NCI-H2227 (cell line): ENCODE measurements at regions not wholly inside any gene's neighbourhood (a gene's known extent, or its start where the extent isn't known, plus 50 kb on each side); places are given as distances from the start of the nearest gene placed in this dataset.

Experiments
- DNase-seq: peaks from one replicate; lab custom pipeline; 2025; ENCODE audit not compliant: unreplicated experiment; lab: John Stamatoyannopoulos, UW

DNA sequence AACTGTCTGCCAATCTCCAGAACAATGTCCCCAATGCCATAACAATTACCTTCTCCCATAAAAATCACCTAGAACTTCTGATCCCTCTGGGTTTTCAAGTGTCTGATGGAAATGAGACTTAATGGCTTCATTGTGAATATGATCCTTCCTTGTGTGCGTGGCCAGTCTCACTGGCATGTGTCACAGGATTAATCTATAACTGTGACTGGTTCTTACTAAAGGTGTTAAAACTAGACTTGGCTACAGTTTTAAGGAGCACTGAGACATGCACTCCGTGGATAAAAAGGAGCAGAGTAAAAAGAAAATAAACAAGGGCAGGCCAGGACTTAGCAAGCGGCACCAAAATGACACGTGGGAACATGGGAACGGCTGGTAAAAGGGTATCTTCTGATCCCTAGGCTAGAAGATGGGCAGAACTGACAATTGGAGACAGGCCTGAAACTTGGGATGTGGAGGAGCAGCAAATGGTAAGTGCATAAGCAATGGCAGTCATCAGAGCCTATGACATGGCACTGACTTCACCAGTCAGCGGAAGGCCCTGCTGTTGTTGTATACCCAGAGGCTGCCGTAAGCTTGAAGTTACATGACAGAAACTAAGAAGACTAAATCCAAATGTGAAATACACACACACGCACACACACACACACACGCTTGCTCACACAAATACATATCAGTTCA, 256.6 kb upstream of the NOCT start:
- DNase-seq = no peak

DNA sequence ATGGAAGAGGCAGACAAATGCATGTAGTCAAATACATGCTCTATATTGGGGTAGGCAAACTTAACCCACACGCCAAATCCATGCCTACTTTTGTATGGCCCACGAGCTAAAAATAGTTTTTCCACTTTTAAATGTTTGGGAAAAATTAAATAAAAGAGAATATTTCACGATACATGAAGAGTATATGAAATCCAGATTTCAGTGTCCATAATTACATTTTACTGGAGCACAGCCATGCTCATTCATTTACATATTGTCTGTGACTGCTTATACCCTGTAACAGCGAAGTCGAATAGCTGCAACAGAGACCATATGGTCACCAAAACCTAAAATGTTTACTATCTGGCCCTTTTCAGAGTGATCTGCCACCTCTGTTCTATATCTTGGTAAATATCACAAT, 257.4 kb upstream of the NOCT start:
- no peak for DNase-seq

DNA sequence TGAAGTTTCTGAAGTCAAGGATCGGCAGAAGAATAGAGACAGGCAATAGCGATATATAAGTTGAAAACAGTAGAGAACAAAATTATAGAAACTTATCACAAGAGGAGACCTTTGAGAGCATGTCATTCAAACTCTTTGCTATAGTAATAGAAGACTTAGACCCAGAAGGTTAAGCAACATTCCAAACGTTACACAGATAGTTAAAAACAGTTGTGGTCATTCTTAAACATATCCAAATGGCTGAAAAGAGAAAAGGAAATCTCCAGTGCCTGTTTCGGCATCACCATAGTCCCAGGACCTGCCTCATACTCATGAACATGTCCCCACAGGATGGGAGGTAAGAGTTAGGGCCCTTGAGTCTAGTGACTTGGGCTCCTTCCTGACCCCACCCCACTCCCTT, 258.1 kb upstream of the NOCT start:
- no peak for DNase-seq

DNA sequence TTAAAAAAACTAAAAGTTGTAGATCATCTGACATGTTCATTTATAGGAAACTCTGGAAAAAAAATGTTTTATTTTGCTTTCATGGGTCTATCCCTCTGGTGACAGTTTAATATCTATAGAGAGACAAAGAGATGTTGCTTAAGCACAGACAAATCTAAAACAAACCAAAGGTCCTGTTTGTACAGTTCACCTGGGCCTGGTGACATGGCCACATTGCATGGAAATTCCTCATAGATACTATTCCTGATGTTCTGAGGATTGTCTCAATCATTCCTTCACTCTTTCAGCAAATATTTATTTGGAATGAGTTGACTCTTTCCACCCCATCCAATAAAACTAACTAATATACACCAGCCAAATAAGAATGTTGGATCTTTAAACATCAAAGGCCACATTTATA, 259.1 kb upstream of the NOCT start:
- DNase-seq = no peak

DNA sequence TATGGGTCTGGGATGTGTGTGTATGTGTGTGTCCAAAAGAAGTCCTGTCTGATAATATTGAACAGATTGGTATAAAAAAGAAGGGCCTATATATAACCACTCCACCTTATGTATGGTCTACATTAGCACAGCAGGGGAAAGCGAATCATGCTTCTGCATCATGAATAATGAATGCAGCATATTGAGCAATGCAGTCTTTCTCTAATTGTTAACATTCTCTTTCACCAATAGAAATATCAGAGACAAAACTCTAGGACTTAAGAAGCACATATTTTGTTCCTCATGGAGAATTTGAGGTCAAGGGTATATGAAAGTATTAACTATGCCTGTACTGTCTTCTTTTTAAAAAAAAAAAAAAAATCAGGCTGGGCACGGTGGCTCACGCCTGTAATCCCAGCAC, 264.3 kb upstream of the NOCT start:
- no peak for DNase-seq

DNA sequence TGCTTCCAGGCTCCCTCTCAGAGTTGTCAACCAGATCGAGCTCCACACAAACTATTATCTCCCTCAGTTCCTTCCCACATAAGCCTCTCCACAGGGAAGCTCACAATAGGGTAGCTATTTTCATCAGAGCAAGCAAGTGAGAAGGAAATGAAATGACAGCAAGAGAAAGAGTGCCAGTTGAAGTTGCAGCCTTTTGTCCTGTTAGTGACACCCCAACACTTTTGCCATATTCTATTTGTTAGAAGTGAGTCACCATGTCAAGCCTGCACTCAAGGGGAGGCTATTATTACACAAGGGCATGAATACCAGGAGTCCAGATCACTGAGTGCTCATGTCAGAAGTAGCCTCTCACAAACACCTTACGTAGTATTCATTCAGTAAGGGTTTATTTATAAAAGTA, 266.3 kb upstream of the NOCT start:
- DNase-seq = no peak

DNA sequence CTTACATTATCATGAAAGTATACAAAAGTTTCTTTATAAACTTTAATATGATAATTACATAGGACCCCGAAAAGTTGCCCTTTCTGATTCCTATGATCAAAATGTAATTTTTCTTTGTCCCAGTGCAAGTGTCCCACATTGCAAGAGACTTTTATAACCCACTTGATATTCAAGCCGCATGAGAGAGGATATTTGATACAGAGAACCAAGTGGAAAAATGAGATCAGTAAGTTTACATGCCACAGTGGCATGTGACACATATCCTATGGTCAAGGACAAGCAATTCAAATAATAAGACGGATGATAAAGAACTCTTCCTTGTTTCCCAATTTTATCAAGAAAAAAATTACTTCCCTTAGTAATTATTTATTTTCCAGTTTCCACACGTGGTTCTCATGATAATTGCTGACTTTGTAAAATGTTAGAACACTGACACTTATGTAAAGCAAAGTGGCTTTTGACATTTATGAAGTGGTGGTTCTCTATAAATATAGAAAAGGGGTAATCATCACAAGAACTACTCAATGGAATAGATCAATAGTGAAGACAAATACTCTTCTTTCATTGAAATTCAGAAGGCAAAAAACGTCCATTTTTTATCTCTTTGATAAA, 273.7 kb upstream of the NOCT start:
- no peak for DNase-seq

DNA sequence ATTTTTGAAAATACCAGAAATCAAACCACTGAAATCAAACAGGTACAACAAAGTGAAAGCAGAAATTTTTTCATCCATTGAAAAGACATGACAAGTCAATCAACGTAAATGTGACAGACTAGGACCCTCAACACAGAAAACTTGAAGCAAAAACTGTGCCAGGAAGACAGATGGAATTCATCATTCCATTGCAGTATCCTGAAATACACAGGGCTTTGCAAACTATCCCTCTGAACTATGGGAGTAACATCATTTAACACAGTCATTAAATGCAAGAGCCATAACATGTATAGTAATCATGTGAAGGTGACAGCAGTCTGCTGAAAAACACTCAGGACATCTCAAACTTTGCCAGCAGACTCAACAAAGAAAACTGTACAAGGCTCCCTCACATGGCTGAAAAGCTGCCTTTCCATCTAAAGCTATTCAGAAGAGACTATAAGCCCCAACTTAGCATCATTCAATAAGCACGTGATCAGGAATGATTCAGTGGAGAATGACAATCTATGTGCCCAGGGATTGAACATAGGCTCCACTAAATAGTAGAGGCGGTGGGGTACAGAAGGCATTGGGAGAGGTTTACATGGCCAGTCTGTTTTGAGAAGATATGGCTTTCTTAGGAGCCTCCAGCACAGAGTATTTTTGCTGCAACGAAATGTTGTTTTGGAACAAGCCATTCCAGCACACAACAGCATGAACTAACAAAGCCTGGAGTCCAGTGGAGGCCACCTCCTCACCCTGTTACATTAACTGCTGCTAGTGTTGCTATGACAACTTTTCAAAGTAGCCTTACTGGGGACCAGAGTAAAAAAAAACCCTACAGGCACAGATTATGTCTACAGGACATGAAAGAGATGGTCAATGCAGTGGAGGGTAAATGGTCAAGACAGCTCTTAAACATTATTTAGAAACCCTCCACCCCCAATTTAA, 274.5 kb upstream of the NOCT start:
- DNase-seq = no peak

DNA sequence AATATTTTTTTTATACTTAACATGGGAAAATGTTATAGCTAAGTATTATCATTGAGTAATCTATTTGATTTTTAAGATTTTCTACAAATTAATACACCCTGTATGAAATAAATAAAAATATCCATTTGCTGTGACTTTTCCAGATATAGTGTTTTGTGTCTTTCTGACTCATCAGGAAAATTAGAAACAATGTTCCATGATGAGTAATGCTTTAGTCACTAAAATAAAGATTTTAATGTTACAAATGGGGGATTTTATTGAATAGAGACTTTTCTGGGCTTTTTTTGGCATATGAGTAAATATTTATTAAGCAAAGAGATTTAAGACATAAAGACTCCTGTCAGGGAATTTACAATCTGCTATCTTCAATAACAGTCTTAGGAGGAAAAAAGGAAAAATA, 279.2 kb upstream of the NOCT start:
- no peak for DNase-seq

DNA sequence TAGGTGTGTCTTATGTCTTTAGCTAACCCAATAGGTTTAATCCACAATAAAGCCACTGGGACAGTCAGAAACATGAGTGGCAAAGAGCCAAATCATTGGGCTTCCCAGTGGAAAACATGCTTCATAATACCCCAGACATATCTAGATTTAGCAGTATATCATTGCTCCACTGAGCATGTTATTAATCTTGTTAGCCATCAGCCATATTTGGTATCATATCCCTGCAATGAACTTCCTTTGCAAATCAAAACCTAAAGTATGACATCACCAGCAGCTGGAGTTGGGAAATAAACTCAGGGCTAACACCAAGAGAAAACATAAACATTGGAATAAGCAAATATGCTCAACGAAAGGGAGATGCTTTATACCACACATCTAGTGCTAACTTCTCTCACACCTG, 280.8 kb upstream of the NOCT start:
- DNase-seq = no peak

DNA sequence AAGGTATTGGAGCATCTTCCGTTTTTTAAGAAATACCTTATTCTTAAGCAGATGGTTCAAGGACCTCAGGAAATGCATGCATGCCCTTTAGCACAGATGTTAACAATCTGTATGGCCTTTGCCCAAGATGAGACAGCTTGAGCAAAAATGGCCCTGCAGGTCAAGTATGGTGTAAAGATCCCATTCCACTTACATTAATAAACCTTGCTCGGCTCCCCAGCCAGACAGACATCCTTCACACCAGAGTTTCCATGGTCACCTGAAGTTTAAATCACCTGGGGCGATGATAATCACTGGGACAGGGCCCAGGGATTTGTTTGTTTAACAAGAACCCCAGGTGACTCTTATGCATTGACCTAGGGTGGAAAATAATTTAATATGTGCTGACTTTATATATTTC, 287.0 kb upstream of the NOCT start:
- DNase-seq = no peak

DNA sequence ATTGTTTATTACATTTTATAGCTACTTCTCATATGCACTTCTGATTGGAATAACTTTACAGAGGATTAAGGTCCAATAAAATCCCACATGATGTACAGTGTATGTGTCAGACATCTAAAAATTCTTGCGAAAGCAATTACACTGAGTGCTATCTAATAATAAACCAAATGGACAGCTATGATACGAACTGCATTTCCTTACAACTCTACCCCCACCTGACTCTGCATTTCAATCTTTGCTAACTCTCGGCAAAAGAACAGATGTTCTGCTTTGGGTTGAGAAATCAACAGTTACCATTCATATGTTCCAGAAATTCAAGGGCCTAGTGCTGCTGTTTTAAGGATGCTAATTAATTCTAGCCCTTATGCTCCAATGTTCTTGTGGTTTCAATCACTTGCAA, 287.9 kb upstream of the NOCT start:
- no peak for DNase-seq

DNA sequence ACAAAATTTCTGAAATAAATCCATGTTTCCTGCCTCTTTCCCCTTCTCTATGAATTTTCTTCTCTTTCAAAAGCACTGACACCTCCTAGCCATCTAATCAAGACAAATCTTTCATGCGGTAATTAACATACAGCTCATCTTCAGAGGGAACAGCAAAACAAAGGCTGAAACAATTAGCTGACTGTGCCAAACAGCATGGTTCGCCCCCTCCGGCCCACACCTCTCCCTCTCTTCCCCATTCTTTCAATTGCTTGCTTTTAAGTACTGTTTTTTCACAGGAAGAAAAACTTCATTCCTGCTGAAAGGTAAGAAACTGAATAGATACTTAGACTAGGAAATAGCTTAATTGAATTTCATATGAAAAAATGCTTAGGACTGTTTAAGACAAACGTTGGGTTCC, 291.1 kb upstream of the NOCT start:
- no peak for DNase-seq

DNA sequence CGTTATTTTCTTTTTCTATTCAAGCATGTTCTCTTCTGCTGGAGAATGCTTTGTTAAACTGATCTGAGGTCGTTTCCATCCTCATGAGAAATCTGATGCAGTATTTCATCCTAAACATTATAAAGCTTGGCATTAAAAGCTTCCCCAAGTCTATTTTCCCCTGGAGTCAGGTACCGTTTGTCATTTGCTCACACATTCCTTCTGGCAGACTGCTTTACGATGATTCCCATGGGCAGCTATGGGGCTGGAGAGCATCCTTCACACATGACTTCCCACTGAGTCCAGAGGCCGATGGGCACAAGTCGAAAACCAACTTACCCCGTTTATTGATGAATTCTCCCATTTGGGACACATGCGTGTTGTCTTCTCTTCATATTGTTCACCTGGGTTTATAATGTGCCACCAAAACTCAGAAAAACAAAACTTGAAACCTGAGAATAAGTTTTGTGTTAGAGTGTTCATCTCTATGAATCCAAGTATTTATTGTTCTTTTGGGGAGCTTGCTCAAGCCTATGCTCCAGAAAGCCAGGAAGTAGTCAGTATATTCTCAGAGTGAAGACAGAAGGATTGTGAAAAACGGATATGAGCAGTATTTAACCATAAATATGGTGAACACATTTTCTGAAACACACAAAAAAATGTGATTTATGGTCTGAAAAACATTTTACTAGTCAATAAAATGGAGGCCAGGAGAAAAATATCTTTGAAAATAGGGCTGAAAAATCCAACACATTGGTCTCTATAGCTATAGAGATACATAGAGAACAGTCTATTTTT, 298.8 kb upstream of the NOCT start:
- no peak for DNase-seq

DNA sequence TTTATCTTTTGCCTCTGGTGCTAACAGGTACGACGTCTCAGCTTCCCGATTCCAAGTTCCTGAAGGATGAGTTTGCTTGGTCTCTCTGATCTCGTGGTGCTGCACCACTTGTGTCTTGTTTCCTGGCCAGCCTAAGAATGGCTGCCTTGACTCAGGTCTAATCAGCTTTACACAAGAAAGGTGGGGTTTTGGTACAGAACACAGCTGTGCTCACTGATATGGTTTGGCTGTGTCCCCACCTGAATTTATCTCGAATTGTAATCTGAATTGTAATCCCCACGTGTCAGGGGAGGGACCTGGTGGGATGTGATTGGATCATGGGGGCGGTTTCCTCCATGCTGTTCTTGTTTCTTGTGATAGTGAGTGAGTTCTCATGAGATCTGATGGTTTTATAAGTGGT, 305.3 kb upstream of the NOCT start:
- DNase-seq = no peak

DNA sequence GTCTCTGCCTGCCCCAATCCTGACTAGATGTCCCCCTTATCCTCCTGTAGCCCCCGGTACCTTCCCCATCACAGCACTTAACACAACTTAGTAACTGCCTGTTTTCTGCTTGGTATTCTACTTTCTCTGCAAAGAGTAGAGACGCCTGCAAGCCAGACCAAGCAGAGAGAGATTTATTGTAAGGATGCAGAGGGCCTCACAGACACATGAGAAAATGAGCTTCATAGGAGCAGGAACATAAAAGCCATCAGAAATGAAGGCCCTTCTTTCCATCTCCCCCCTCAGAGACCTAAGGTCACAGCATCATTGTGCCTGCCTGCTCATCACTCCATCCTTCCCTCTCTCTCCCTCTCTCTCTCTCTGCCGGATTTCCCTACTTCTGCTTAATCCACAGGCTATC, 305.7 kb upstream of the NOCT start:
- no peak for DNase-seq

DNA sequence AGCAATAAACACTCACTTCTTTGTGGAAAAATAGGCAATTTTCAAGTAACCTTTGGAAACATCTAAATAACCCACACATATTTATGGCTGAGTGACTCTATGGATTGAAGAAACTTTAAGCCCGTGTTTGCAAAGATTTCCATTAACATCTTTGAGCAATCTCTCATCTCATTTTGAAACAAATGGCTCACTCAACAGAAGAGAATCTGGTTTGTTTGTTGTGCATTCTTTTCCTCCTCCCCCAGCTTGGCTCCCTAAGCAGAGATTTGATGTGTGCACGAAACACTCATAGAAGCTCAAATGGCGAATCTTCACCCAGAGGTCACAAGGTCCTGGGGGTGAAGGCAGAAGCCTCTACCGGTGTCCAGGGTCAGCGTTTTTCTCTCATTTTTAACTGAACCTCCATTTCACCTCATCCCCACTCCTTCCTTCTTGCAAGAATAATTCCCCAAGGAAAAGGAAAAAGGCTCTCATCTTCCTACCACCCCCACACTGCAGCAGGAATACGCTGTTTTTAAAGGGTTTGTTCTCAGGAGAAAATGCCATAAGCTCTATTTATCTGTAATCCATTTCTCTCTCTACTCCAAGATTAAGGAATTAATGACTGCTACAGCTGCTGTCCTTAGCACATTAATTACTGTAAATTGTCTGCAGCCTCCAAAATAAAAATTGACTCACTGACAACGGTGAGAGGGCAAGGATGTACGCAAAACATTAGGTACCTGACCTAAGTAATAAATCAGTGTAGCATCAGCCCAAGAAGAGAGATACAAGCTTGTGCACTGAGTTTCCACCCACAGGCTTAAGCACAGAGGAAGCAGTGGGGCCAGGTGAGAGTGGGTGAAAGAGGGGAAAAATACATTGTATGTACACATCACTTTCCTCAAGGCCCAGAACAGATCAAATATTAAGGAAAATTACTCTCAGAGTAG, 307.6 kb upstream of the NOCT start:
- no peak for DNase-seq

DNA sequence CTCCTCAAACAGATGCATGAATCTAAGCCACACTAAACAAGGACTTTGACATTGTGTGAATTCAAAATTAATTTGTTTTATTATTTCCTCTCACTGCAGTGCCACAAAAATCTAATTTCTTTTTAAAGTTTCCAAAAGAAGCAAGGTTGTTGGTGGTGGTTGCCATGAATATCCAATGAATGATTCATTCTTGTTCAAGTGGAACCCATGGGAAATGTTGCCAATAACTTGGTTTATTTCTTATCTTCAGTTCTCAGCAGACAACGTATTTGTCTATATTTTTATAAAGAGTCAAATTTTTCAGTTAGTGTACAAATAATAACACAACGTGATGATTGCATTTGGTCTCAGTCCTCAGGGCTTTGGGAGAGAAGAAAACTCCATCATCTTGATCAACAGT, 309.4 kb upstream of the NOCT start:
- no peak for DNase-seq

DNA sequence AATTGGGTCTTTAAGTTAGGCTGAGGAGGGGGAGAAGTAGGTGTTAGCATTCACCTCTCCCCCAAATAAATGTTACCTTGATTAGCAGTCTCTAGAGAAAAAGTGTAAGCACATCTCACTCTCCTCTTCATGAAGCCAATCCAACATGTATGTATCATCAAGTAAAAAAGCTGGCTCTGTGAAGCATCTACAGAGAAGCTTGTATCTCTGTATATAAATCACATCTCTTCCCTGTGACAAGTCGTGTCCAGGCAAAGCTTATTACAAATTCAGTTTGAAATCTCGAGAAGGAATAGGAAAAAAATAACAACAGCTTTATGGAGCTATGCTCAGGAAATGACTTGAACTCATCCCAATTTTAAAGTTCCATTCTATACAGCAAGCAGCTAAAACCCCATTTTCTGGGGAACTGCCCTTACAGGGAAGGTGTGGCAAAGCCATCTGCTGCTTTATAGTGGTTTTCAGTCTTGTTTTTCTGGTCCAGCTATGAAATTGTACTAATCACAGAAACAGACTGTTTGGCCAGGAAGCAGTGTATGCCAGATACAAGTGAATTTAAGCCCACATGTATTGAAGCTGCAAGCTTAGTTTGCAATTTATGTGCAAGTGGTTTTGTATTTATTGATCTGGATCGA, 313.3 kb upstream of the NOCT start:
- DNase-seq = no peak

DNA sequence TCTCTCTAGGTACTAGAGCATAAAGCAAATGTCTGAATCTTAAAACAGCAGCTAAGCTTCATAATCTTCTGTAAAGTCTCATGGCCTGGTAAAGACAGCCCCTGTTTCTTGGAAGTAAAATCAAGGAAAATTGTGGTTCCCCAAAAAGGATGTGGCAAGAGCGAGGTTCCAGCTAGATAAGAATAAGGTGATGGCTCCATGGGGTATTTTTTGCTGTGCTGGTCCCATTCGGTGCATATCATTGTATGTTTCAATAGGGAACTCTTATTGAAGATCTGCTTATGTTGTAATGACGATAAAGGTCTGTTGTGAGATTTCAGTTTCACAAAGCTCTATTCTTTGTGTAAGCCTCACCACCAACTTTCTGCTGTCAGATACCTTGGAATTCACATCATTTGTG, 316.9 kb upstream of the NOCT start:
- DNase-seq = no peak
